ENCODE measurements at regions not wholly inside any gene's neighbourhood (a gene's known extent, or its start where the extent isn't known, plus 50 kb on each side); places are given as distances from the start of the nearest gene placed in this dataset.
"Not testable (repeated sequence)": the region's sequence is repeated elsewhere in the genome, so short reads cannot be mapped to it uniquely, and the experiment has no call there.

DNA sequence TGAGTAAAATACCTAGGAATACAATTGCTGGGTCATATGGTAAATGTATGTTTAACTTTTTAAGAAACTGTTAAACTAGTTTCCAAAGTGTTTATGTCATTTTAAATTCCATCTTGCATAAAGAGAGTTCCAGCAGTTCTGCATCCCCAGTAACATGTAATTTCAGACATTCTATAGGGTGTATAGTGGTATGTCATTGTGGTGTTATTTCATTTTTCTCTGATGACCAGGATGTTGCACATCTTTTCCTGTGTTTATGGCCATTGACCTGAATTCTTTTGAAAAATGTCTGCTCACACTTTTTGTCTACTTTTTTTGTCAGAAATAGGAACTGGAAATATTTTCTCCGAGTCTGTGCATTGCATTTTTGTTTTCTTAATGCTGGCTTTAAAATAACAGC, 128.9 kb downstream of the TMEM200A start:
- DNase-seq (ENCODE audit: low read depth): no peak

DNA sequence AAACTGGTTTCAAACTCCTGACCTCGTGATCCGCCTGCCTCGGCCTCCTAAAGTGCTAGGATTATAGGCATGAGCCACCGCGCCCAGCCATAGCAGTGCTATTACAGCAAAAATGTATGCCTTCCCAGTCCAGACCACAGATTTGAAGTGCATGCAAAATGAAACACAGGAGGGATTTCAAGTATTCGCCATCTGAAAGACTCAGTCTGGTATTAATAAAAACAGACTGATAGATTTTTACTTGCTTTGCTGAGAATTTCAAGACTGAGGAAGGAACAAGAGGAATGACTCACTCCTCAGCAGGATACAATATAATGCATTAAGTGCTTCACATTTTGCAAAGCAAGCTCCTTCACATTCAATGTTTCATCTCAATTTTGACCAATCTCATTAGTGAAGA, 134.9 kb downstream of the TMEM200A start:
- no peak for DNase-seq (ENCODE audit: low read depth)

DNA sequence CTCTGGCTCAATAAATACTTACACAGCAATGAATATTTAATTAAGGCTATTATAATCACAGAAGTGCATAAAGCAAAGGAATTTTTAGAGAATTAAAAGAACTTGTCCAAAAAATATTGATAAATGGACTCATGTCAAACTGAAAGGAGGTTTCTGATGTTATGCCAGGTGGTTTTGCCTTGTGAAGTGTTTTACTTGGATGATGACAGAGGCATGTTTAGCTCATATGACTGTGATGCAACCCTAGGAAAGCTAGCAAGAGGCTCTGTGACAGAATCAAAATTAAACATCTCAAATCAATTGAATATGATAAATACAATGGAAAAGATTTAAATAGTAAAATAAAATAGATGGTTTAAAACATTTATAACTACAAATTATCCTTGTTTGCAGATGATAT, 137.3 kb downstream of the TMEM200A start:
- DNase-seq (ENCODE audit: low read depth): no peak

DNA sequence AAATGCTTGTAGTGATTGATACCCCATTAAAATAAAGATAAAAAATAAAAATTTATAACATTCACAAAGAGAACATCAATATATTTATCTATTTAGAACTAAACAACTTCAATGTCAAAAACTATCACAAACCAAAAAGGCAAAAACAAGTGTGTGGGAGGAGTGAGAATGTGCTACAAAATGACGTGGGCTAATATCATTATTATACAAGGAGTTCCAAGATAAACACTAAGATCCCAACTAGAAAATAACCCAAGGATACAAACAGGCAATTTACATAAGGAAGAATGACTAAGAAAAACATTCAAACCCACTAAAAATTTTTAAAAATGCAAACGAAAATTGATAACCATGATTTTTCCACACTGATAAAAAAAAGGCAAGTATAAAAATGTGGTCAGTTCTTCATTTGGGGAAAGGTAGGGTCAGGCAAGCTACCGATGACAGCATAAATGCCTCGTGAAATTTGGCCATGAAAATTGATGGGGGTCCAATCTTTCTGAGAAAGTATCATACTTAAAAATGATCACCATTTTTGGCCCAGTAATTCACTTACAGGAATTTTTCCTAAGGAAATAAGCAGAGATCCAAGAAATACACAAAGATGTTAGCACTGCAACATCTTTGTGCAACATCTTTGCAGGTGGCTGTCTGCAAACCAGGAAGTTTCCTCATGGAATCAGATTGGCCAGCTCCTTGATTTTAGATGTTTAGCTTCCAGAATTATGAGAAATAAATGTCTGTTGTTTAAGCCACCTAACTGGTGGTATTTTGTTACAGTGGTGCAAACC, 140.2 kb downstream of the TMEM200A start:
- no peak for DNase-seq (ENCODE audit: low read depth)

DNA sequence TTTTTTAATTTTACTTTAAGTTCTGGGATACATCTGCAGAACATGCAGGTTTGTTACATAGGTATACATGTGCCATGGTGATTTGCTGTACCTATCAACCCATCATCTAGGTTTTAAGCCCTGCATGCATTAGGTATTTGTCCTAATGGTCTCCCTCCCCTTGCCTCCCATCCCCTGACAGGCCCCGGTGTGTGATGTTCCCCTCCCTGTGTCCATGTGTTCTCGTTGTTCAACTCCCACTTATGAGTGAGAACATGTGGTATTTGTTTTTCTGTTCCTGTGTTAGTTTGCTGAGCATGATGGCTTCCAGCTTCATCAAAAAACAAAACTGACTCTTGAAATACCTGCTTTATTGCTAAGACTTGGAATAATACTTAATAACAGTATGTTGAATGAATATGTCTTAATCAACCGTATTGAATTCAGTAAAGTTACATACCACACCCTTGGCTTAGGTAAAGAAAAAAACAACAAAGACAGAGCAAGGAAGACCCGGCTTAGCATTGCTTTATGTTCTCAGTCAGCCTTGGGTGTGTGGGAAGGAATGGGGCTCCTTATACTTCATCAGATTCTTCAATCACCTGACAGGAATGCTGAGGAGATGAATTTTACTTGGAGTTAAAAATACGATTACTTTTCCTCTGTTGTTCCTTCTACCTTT, 141.3 kb downstream of the TMEM200A start:
- DNase-seq (ENCODE audit: low read depth): not testable (repeated sequence)

DNA sequence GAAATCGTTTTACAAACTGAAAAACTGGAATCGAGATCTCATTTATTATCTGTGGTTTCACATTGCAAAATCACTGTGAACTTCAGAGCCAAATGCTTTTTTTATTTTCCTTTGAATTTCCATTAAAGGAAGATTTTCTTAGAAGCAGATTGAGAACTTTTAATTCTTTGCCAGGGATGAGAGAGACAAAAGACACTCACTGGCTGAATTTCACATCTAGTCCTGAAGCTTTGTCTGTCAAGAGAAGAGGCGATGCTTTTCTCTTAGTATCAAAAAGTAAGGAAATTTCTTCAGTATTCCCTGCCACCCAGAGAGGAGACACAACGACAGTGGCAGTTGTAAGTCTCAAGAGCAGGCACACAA, 141.8 kb downstream of the TMEM200A start:
- no peak for DNase-seq (ENCODE audit: low read depth)

DNA sequence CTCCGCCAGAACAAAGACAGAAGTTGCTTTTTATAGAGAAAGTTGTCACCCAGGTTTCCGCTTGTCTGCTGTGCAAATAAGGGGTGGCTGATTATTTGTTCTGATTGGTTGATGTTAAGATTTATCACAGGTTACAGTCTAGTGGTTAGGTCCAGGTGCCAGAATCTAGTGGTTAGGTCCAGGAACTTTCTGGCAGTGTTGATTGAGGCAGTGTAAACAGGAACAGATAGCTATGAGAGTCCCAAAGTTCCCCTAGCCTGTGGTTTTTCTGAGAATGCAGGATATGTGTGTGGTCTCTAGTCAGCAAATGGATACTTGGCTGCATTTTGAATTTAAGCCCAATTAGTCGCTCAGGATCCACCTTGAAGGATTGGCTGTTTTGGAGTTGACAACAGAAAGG, 148.0 kb downstream of the TMEM200A start:
- DNase-seq (ENCODE audit: low read depth): peak; percentile 34

DNA sequence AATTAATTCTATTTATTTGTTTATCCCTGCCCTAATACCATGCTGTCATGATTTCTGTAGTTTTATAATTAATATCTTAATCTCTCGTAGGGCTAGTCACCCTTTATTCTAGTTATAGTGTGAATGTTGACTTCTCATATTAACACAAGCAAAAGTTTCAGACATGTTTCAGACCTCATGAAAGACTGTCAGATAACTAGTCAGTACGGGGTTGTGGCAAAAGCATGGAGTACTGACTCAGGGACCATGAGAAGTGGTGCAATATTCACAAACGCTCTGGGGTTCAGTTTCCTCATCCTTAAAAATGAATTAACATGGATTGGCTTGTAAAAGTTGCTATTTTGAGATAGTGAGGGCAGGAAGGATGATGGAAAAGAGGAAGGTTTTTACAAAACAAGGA, 148.9 kb downstream of the TMEM200A start:
- DNase-seq (ENCODE audit: low read depth): no peak

DNA sequence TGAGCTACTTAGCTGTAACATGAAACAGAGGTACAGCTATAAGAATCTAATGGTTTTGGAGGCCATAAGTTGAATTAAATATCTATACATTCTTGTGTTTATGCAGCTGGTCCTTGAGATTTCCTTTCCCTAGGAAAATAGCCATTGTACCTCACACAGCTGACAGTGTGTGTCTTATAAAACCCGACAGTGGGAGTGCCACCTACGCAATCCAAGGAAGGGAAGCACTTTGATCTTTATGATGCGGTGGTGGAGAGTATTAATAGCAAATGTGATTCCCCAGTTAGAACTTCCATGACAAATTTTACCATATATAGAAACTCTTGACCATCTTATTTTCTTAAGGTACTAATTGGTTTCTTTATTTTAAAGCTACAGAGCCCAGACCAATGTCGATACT, 149.5 kb downstream of the TMEM200A start:
- no peak for DNase-seq (ENCODE audit: low read depth)

DNA sequence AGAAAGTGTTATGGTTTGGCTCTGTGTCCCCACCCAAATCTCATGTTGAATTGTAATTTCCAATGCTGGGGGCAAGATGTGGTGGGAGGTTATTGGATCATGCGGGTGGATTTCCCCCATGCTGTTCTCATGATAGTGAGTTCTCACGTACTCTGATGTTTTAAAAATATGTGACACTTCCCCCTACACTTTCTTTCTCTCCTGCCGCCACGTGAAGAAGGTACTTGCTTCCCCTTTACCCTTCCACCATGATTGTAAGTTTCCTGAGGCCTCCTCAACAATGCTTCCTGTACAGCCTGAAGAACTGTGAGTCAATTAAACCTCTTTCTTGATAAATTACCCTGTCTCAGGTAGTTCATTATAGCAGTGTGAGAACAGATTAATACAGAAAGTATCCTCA, 150.8 kb downstream of the TMEM200A start:
- no peak for DNase-seq (ENCODE audit: low read depth)

DNA sequence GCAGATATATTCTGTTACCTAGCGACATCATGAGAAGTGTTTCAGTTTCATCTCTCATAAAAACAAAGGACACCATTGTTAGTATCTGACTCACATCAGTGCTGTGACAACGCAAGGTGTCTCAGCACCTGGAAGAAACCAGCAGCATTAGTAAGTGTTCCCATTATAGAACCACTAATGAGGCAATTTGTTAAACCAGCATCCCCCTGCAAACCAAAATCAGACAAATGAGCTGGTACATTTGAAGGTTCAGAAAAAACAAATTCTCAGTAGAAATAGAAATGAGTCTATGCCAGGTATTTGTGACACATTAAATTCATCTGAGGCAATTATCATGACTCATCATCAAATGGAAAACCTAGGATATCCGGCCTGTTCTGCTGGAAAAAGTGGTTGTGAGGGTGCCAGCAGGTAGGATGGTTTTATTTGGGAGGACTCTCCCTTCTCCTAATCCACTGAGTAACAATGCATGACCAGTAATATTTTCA, 151.7 kb downstream of the TMEM200A start:
- no peak for DNase-seq (ENCODE audit: low read depth)

DNA sequence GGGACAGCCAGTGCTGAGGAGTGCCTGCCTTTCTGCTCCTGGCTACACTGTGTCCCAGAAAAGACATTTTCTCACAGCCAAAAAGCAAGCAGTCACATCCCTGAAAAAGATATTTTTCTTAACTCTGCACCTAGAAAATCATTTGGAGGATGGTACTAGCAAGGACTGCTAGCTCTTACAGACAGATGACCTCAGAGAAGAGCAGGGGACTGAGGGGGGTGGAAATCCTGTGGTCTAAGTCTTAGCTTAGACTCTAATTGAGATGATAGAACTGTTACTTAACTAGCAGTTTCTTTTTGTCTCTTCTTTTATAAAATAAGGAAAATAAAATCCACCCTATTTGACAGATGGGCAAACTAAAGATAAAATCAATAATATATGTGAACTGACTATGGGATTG, 152.8 kb downstream of the TMEM200A start:
- no peak for DNase-seq (ENCODE audit: low read depth)

DNA sequence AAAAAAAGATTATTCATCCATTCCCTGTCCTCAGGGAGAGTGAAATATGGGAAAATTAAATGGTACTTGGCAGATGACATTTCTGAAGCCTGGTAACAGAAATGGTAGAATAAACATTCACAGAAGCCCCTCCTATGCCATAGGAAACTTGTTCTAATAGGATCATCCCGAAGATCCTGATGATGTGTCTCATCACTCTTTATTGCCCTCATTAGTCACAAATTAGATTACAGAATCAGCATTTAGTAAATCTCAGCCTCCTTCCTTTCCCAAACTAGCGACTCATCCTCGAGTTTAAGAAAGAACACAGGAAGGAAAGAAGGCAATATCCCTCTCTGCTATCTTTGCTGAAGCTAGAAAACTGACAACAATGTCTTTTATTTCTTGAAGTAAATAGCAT, 154.4 kb downstream of the TMEM200A start:
- no peak for DNase-seq (ENCODE audit: low read depth)

DNA sequence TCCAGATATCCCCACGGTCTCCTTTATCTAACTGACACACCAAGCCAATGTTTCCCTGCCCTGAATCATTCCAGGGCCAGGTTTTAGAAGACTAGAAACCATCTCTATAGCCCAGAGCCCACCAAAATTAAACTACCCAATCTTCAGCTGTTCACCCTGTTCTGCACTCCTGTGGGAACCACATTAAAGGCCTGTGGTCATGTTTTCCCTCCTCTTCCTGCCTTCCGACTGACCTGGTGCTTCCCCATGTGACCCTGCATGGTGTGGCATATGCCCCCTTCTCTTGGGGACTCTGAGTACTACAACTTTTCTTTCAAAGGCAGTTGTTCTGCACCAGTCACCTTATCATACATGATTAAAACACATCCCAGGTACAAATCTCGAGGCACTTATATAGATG, 155.0 kb downstream of the TMEM200A start:
- DNase-seq (ENCODE audit: low read depth): no peak

DNA sequence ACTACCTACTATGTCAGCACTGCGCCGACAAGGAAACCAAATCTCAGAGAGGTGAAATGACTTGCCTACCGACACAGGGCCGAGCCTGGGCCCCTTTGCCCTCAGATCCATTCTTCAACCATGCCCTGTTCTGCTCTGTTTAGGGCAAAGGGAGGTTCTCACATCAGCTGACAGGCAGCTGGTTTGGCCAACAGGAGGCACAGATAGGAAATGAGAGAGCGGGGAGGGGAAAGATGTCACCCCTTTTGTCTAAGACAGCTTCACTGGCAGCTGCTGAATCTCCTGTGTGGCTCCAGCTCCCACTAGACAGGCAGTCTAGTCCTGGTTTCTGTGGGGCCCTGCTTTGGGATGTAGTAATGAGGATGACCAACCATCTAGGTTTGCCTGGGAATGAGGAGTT, 158.7 kb downstream of the TMEM200A start:
- no peak for DNase-seq (ENCODE audit: low read depth)

DNA sequence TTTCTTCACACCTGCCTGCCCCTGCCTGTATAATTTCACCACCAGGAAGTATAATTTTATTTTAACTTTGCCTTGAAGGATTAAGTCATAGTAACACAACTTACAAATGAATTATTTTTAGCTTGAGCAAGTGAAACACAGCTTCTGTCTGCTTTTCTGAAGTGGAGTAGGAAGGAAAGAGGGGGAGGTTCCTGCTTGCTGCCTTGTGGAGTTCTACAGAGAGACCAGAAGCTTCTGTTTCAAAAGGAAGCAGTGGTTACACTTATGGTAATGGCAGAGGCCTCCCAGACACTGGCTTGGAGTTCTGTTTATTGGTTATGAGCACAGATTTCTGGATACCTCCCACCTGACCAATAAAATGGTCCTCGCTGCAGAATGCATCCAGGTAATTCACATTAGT, 159.6 kb downstream of the TMEM200A start:
- no peak for DNase-seq (ENCODE audit: low read depth)

DNA sequence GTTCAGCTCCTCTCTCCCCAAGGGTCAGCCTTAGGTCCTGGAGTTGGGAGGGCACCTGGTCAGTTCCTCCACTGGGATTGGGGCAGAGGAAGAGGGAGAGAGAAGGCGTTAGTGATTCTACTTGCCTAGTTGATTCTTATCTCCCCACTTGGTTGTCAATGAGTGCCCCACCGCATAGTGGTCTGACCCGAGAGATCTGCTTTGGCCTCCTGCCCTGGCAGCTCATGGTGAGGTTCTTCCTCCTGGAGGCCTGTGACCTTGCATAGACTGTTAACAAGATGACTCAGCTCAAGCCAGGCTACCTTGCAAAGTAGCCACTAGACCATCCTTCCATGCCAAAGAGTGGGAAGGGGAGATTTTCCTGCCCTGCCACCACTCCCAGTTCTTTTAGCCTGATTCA, 160.6 kb downstream of the TMEM200A start:
- no peak for DNase-seq (ENCODE audit: low read depth)

DNA sequence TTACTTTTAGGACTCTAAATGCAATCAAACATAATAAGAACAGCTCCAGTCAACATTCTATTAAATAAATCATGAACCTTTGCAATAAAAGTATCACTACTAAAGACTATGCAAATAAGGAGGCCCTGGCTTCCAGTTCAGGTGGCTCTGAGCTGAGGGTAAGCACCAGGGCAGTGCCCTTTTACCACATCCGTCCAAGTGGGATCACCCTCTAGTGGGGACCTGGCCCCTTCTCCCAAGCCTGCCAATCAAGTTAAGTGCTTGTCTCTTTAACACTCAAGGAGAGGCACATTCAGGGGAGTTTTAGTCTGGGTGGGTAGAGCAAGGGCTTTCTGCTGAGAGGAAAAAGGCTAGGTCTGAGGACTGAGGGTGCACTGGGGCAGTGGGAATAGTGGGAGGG, 161.4 kb downstream of the TMEM200A start:
- no peak for DNase-seq (ENCODE audit: low read depth)

DNA sequence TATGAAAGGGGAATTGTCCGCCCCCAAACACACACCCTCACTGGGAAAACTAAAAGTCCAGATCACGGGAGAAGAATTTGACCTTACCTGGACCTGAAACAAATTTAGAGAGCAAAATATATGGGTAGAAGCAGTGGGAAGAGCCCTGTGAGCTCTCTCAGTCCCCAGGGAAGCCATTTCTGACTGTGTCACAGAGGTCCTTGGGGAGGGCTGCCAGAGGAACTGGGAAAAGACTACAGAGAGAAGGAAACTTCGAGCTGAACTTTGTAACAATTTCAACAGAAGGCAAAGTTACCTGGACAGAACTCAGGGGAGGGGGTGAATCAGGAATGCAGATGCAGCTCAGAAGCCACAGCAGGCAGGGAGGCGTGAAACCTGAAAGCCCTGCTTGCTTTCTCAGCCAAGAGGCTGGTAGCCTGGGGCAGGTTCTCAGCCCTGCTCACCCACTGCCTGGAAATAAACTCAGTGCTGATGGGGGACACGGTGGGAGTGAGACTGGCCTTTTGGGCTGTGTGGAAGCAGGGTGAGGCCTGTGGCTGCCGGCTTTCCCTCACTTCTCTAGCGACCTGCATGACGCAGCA, 163.8 kb downstream of the TMEM200A start:
- DNase-seq (ENCODE audit: low read depth): no peak

DNA sequence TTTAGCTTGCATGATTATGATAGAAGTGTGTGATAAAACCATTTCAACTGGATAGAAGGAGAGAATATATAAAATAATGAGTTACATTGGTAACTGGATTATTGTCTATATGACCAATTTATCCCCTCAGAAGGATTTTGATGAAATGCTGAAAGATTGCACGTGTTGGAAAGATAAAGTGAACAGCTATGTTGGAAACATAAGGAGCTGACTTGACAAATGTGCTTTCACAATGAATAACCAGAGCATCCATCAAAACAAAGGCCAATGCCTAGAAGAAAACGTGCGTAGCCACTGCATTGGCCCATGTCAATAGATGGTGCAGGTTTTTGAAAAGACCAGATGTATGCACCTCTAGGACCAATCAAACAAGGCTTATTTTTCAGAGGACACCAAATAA, 168.8 kb downstream of the TMEM200A start:
- DNase-seq (ENCODE audit: low read depth): no peak

DNA sequence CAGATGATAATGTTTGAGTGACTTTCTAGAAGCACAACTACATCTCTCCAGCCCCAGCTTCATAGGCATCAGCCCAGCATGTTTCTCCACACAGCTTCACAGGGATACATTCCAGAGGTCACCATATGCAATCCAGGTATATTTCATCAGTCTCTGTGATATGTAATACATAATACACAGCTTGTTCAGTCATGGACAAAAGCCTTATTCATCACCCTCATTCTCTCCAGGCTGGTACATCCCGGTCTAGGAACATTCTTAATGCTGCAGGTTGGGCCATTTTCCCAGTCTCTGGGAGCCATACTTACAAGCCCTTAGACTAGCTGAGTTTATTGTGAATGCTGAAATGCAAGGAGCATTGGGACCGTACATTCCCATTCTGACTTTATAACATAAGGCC, 169.4 kb downstream of the TMEM200A start:
- DNase-seq (ENCODE audit: low read depth): no peak

DNA sequence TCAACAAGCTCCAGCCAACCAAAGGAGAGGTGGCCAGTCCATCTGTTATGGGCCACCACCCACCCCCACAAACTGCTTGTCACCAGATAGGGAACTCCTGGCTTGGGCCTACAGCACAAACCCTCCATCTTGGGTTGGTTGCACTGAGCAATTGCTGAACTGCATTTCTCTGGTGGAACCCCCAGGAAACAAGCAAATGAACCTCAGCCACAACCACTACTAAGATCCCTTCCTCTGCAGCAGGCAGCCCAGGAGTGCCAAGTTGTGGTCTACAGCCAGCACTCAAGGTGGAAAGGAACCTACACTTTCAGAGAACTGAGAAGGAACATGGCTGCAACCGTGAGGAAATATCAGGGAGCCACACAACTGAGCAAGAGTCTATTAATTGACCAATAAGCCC, 171.6 kb downstream of the TMEM200A start:
- DNase-seq (ENCODE audit: low read depth): no peak

DNA sequence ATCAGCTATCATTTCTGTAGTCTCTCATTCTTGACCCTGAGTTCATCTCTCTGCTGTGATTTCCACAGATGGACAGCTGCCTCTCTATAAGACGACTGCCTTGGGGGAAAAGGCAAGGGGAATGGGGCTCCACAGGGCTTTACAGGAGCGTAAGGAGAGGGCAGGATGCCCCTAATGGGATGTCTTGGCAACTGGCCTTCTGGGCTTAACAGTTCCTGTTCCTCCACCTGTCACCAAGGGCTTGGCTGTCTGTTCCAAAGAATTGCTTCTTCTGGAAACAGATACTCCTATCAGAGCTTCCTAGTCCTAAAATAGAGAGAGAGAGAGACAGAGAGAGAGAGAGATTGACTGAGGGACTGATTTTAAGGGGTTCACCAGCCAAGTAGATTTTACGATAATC, 181.9 kb downstream of the TMEM200A start:
- no peak for DNase-seq (ENCODE audit: low read depth)
